DND-41 (cell line): ENCODE measurements at regions not wholly inside any gene's neighbourhood (a gene's known extent, or its start where the extent isn't known, plus 50 kb on each side); places are given as distances from the start of the nearest gene placed in this dataset.

Experiments used
- CTCF ChIP-seq: IDR thresholded peaks from 2 replicates; pipeline ENCODE4 v1.5.1; 2012; ENCODE audit warnings: borderline replicate concordance, low read length, moderate library complexity, mild to moderate bottlenecking; ENCODE audit not compliant: poor library complexity, severe bottlenecking; ENCODE audit errors: extremely low read depth
- EZH2 ChIP-seq: IDR thresholded peaks from 3 replicates; pipeline ENCODE4 v1.6.1; 2012; ENCODE audit warnings: borderline replicate concordance, low read depth, mild to moderate bottlenecking, moderate library complexity, low read length, inconsistent platforms; ENCODE audit not compliant: severe bottlenecking

- TF ChIP-seq EZH2 (no peak), CTCF (no peak)
These were observed 1259.8 kb upstream of the GJE1 start for GRCh38 chr6:140872885-140873284.
